IMR-90 (cell line): ENCODE measurements at regions not wholly inside any gene's neighbourhood (a gene's known extent, or its start where the extent isn't known, plus 50 kb on each side); places are given as distances from the start of the nearest gene placed in this dataset.
A peak's percentile ranks its signal among the peaks of the same experiment; 100 is the strongest.

Experiments used
- ATAC-seq: fragments of 200-7000 bp; cut with Tn5 transposase; 2 replicates; pipeline ENCODE4 v1.9.1; 2020; ENCODE audit warnings: low read depth, mild to moderate bottlenecking, moderate library complexity
- BruUV-seq: library from RNA; stranded (reverse); fragments of 400-500 nt; replicated peaks from 2 replicates; lab custom pipeline; 2021; lab: Mats Ljungman, UMichigan
- CTCF ChIA-PET: fragments of 300-600 bp; formaldehyde crosslinking; extraction: SDS; loops from one replicate; lab custom pipeline; 2021; ENCODE audit warnings: antibody characterized with exemption; lab: Yijun Ruan, JAX
- POLR2A ChIA-PET: fragments of 300-600 bp; sonication (Branson Sonifier 250); formaldehyde crosslinking; loops from one replicate; lab custom pipeline; 2022; ENCODE audit warnings: antibody characterized with exemption; ENCODE audit not compliant: unreplicated experiment; lab: Charles Lee
- DNase-seq: peaks from one replicate; pipeline ENCODE4 v3.0.0; 2013
- H2AFZ ChIP-seq: replicated peaks from 2 replicates; pipeline ENCODE3; 2013; ENCODE audit warnings: low read length, mild to moderate bottlenecking; ENCODE audit not compliant: poor library complexity
- H2AK5ac ChIP-seq: 2 replicates; pipeline ENCODE4 v1.6.1; 2013; ENCODE audit warnings: low read depth, low read length, inconsistent platforms
- H2AK9ac ChIP-seq: replicated peaks from 2 replicates; pipeline ENCODE3; 2013; ENCODE audit warnings: mild to moderate bottlenecking, low read depth, low read length, moderate library complexity; ENCODE audit not compliant: poor library complexity
- H2BK120ac ChIP-seq: 2 replicates; pipeline ENCODE4 v1.6.1; 2013; ENCODE audit warnings: low read depth, low read length, inconsistent platforms
- H2BK15ac ChIP-seq: 3 replicates; pipeline ENCODE4 v1.6.1; 2013; ENCODE audit warnings: low read depth, low read length, inconsistent platforms
- H2BK20ac ChIP-seq: 2 replicates; pipeline ENCODE4 v1.6.1; 2013; ENCODE audit warnings: low read depth, mild to moderate bottlenecking, inconsistent platforms, low read length, moderate library complexity
- H2BK5ac ChIP-seq: 2 replicates; pipeline ENCODE4 v1.6.1; 2013; ENCODE audit warnings: mild to moderate bottlenecking, low read depth, low read length, inconsistent platforms; ENCODE audit not compliant: poor library complexity, severe bottlenecking
- H3K14ac ChIP-seq: replicated peaks from 2 replicates; pipeline ENCODE4 v1.6.1; 2013; ENCODE audit warnings: low read depth, low read length, inconsistent platforms
- H3K18ac ChIP-seq: 2 replicates; pipeline ENCODE4 v1.6.1; 2013; ENCODE audit warnings: low read depth, low read length, control low read depth
- H3K23ac ChIP-seq: 2 replicates; pipeline ENCODE4 v1.6.1; 2013; ENCODE audit warnings: low read depth, low read length, inconsistent platforms
- H3K27ac ChIP-seq: 2 replicates; pipeline ENCODE4 v1.5.1; 2013; ENCODE audit warnings: mild to moderate bottlenecking, control low read depth, low read length; ENCODE audit not compliant: insufficient read depth
- H3K27me3 ChIP-seq: 2 replicates; pipeline ENCODE4 v1.6.1; 2013; ENCODE audit warnings: low read length; ENCODE audit not compliant: control insufficient read depth, insufficient read depth
- H3K36me3 ChIP-seq: 2 replicates; pipeline ENCODE4 v1.6.1; 2013; ENCODE audit warnings: low read length, mixed read lengths; ENCODE audit not compliant: control insufficient read depth, insufficient read depth
- H3K4ac ChIP-seq: 2 replicates; pipeline ENCODE4 v1.6.1; 2013; ENCODE audit warnings: low read depth, low read length, inconsistent platforms
- H3K4me1 ChIP-seq: 2 replicates; pipeline ENCODE4 v1.6.1; 2013; ENCODE audit warnings: low read length, mixed read lengths; ENCODE audit not compliant: control insufficient read depth, insufficient read depth
- H3K4me2 ChIP-seq: 2 replicates; pipeline ENCODE4 v1.6.1; 2013; ENCODE audit warnings: low read depth, mild to moderate bottlenecking, control low read depth, low read length, moderate library complexity
- H3K4me3 ChIP-seq: 2 replicates; pipeline ENCODE4 v1.5.1; 2013; ENCODE audit warnings: low read depth, mild to moderate bottlenecking, control low read depth, low read length, moderate library complexity; ENCODE audit not compliant: insufficient read depth
- H3K56ac ChIP-seq: 2 replicates; pipeline ENCODE4 v1.6.1; 2013; ENCODE audit warnings: low read length, inconsistent platforms; ENCODE audit not compliant: insufficient read depth; ENCODE audit errors: extremely low read depth
- H3K79me1 ChIP-seq, 2 experiments: 2 replicates each; pipeline ENCODE4 v1.6.1; 2013; ENCODE audit warnings: low read length in 2 of 2, inconsistent platforms in 1 of 2, low read depth in 1 of 2
- H3K9ac ChIP-seq: 2 replicates; pipeline ENCODE4 v1.6.1; 2013; ENCODE audit warnings: low read depth, low read length, control low read depth
- H3K9me1 ChIP-seq: 2 replicates; pipeline ENCODE4 v1.6.1; 2013; ENCODE audit warnings: low read length, inconsistent platforms; ENCODE audit not compliant: insufficient read depth
- H3K9me3 ChIP-seq: 2 replicates; pipeline ENCODE4 v1.6.1; 2013; ENCODE audit warnings: low read length; ENCODE audit not compliant: control insufficient read depth, insufficient read depth
- H4K20me1 ChIP-seq: 2 replicates; pipeline ENCODE4 v1.6.1; 2013; ENCODE audit warnings: low read length, inconsistent platforms; ENCODE audit not compliant: insufficient read depth
- H4K5ac ChIP-seq: 2 replicates; pipeline ENCODE4 v1.6.1; 2013; ENCODE audit warnings: mild to moderate bottlenecking, low read depth, low read length, control low read depth
- H4K8ac ChIP-seq, 2 experiments: 2 replicates each; pipeline ENCODE4 v1.6.1; 2013; ENCODE audit warnings: low read depth in 2 of 2, low read length in 2 of 2, control low read depth in 1 of 2, inconsistent platforms in 1 of 2
- H4K91ac ChIP-seq: 2 replicates; pipeline ENCODE4 v1.6.1; 2013; ENCODE audit warnings: low read depth, low read length, inconsistent platforms; ENCODE audit not compliant: insufficient read depth
- BHLHE40 ChIP-seq: fragments of 150-350 bp; IDR thresholded peaks from 2 replicates; pipeline ENCODE4 v1.6.1; 2016; ENCODE audit warnings: mild to moderate bottlenecking, low read depth, low read length
- CEBPB ChIP-seq: IDR thresholded peaks from 2 replicates; pipeline ENCODE4 v1.6.1; 2012; ENCODE audit warnings: low read depth, low read length, improper control_type of control experiment
- MAFK ChIP-seq: IDR thresholded peaks from 2 replicates; pipeline ENCODE4 v1.6.1; 2012; ENCODE audit warnings: low read depth, low read length, improper control_type of control experiment
- MAZ ChIP-seq: IDR thresholded peaks from 2 replicates; pipeline ENCODE4 v1.6.1; 2012; ENCODE audit warnings: low read depth, mild to moderate bottlenecking, low read length, improper control_type of control experiment, moderate library complexity, borderline replicate concordance
- MXI1 ChIP-seq: IDR thresholded peaks from 2 replicates; pipeline ENCODE4 v1.6.1; 2012; ENCODE audit warnings: low read depth, mild to moderate bottlenecking, low read length, moderate library complexity, borderline replicate concordance
- POLR2A ChIP-seq: IDR thresholded peaks from 2 replicates; pipeline ENCODE4 v1.6.1; 2012; ENCODE audit warnings: mild to moderate bottlenecking, low read depth, low read length
- RCOR1 ChIP-seq: IDR thresholded peaks from 2 replicates; pipeline ENCODE4 v1.6.1; 2012; ENCODE audit warnings: mild to moderate bottlenecking, low read length, improper control_type of control experiment; ENCODE audit not compliant: insufficient replicate concordance
- RFX5 ChIP-seq: IDR thresholded peaks from 2 replicates; pipeline ENCODE4 v1.8.0; 2012; ENCODE audit warnings: low read depth, mild to moderate bottlenecking, low read length, moderate library complexity
- WGBS, 2 experiments: methylation state at CpG; one replicate each; pipeline versions ENCODE4 v1.1.5 to v1.1.7; 2013; ENCODE audit warnings: missing lambda C conversion rate in 2 of 2; ENCODE audit not compliant: insufficient read length in 1 of 2; ENCODE audit errors: extremely low coverage in 2 of 2; 5-methylcytosine and 5-hydroxymethylcytosine counted together
- dilution Hi-C: fragments of 300-500 bp; cut with HindIII; formaldehyde crosslinking; loops from one replicate; pipeline ENCODE4 v1.14.3; 2018; ENCODE audit warnings: low sequenced_read_pairs; ENCODE audit not compliant: unreplicated experiment
- in situ Hi-C: fragments of 300-500 bp; cut with MboI; formaldehyde crosslinking; loops from 3 replicates; pipeline ENCODE4 v1.14.3; 2019; ENCODE audit warnings: low sequenced_read_pairs, inconsistent platforms, mixed read lengths
- intact Hi-C: fragments of 100-400 bp; cut with micrococcal nuclease; formaldehyde crosslinking; loops from 2 replicates; pipeline ENCODE4 v1.10.0; 2022
- TF ChIP-seq, protein P1 (sequence below): fragments of 150-350 bp; IDR thresholded peaks from 2 replicates; pipeline ENCODE4 v1.6.1; 2016; ENCODE audit warnings: low read depth, mild to moderate bottlenecking, low read length, moderate library complexity, borderline replicate concordance
- TF ChIP-seq, protein P2 (sequence below): fragments of 150-350 bp; IDR thresholded peaks from 2 replicates; pipeline ENCODE4 v1.6.1; 2017; ENCODE audit warnings: mild to moderate bottlenecking, antibody characterized with exemption, low read length, low read depth

GRCh38 chr1:238664139-238664538 is 722.2 kb upstream of the CHRM3 start:
- Histone ChIP-seq H2AK9ac (no peak overlapping the region), H3K4ac (no peak overlapping the region), H3K56ac (no peak overlapping the region), H3K36me3 (no peaks in the 10 kb centered on the region), H2AFZ (peak overlapping the region; percentile 76), H4K91ac (no peak overlapping the region), H2BK20ac (0 out of 2 replicates have a peak overlapping the region, but pooled peaks have one; percentile 55), H3K18ac (no peak overlapping the region), H3K9me1 (no peaks in the 10 kb centered on the region), H3K14ac (peak overlapping the region; percentile 66; the same call in 1 of the 2 replicates), H3K23ac (no peak overlapping the region), H3K9me3 (no peaks in the 10 kb centered on the region), H3K4me2 (no peak overlapping the region), H3K4me1 (no peaks in the 10 kb centered on the region), H4K5ac (no peak overlapping the region), H3K4me3 (no peak overlapping the region), H2AK5ac (no peak overlapping the region; the same call in 1 of the 2 replicates), H3K79me1 (no peaks in the 10 kb centered on the region), H4K8ac (peak overlapping the region in 1 of 2 experiments; percentile 15; a peak in 1 of 4 replicates), H2BK15ac (peak overlapping the region; percentile 80; the same call in 1 of the 3 replicates), H2BK120ac (peak overlapping the region; percentile 48; the same call in 1 of the 2 replicates), H2BK5ac (no peak overlapping the region), H3K27me3 (no peaks in the 10 kb centered on the region), H4K20me1 (no peaks in the 10 kb centered on the region), H3K27ac (no peak overlapping the region), H3K9ac (no peak overlapping the region)
- ATAC-seq (no peak), DNase-seq (no peak)
- no TSS peak for BruUV-seq
- POLR2A ChIA-PET, result no interaction called here
- no CpG with 5 or more reads among the region's 2 CpGs for WGBS, 2 experiments
- intact Hi-C loops, result no loop called here
- dilution Hi-C loops, result no loop called here
- CTCF ChIA-PET, result no interaction called here
- in situ Hi-C loops, result no loop called here
- TF ChIP-seq MAFK (no peak), POLR2A (no peak), RCOR1 (no peak), MAZ (no peak), BHLHE40 (no peak), MXI1 (no peak), CEBPB (no peak), RFX5 (no peak)
- TF ChIP-seq, protein P1, sequence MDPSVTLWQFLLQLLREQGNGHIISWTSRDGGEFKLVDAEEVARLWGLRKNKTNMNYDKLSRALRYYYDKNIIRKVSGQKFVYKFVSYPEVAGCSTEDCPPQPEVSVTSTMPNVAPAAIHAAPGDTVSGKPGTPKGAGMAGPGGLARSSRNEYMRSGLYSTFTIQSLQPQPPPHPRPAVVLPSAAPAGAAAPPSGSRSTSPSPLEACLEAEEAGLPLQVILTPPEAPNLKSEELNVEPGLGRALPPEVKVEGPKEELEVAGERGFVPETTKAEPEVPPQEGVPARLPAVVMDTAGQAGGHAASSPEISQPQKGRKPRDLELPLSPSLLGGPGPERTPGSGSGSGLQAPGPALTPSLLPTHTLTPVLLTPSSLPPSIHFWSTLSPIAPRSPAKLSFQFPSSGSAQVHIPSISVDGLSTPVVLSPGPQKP, result no peak
- TF ChIP-seq, protein P2, sequence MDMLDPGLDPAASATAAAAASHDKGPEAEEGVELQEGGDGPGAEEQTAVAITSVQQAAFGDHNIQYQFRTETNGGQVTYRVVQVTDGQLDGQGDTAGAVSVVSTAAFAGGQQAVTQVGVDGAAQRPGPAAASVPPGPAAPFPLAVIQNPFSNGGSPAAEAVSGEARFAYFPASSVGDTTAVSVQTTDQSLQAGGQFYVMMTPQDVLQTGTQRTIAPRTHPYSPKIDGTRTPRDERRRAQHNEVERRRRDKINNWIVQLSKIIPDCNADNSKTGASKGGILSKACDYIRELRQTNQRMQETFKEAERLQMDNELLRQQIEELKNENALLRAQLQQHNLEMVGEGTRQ, result no peak
